ENCODE measurements at regions not wholly inside any gene's neighbourhood (a gene's known extent, or its start where the extent isn't known, plus 50 kb on each side); places are given as distances from the start of the nearest gene placed in this dataset.

- TF ChIP-seq POLR2AphosphoS5 (IDR thresholded peaks at IDR 0.05; ENCODE audit: borderline replicate concordance, low read depth, low read length) (no peak), EZH2 (IDR thresholded peaks at IDR 0.05) (no peak)
Observed at GRCh38 chr12:116361414-116362223, 84.1 kb upstream of the MED13L start.

All from SK-N-MC (cell line).